Lower lobe of right lung (tissue), 2 donors: ENCODE measurements at regions not wholly inside any gene's neighbourhood (a gene's known extent, or its start where the extent isn't known, plus 50 kb on each side); places are given as distances from the start of the nearest gene placed in this dataset.

Experiments
- ATAC-seq, 2 donors: fragments of 200-7000 bp; cut with Tn5 transposase; one replicate each; pipeline ENCODE4 v1.9.1; 2020 to 2022; ENCODE audit warnings: mild to moderate bottlenecking in 2 of 2, moderate library complexity in 2 of 2
- DNase-seq: peaks from one replicate; pipeline ENCODE4 v3.0.0-alpha.2; 2020
- H3K27ac ChIP-seq: fragments of 200-600 bp; one replicate; pipeline ENCODE4 v1.8.0; 2022
- H3K27me3 ChIP-seq: fragments of 200-600 bp; one replicate; pipeline ENCODE4 v1.8.0; 2022; ENCODE audit warnings: low read depth
- H3K36me3 ChIP-seq: fragments of 200-600 bp; one replicate; pipeline ENCODE4 v1.8.0; 2022; ENCODE audit warnings: mild to moderate bottlenecking
- H3K4me1 ChIP-seq: fragments of 200-600 bp; one replicate; pipeline ENCODE4 v1.8.0; 2022
- H3K4me3 ChIP-seq: fragments of 200-600 bp; one replicate; pipeline ENCODE4 v1.8.0; 2022; ENCODE audit warnings: mild to moderate bottlenecking
- H3K9me3 ChIP-seq: fragments of 200-600 bp; one replicate; pipeline ENCODE4 v1.8.0; 2022
- CTCF ChIP-seq: fragments of 200-600 bp; IDR thresholded peaks from one replicate; pipeline ENCODE4 v1.8.0; 2022; ENCODE audit warnings: antibody characterized with exemption, mild to moderate bottlenecking
- intact Hi-C: fragments of 100-400 bp; cut with DNase I; formaldehyde crosslinking; loops from one replicate; pipeline ENCODE4 v1.11.0; 2022
- donor health status: DM: no; HTN: yes; CAD: no; lungs with severe emphysema.

DNA sequence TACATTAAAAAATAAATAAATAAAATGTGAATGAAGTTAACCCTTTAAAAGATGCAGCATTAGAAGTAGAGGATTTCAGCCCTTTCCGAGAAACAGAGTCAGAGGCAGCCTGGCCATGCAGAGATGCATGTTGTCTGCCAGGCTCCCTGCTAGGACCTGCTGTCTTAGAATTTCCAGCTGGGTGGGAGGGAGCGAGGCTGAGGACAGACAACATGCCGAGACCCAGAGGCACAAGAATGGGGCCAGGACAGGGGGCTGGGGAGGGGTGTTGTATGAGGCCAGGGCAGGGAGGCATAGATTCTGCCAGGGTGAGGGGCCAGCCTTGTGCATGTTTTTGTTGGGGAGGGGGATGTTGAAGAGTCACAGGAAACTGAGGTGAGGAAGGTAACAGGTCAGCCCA, 68.6 kb upstream of the NEURL1B start:
- ATAC-seq (no peak), DNase-seq (no peak)
- no peak overlapping the region for H3K4me3 ChIP-seq
- no peak for TF ChIP-seq CTCF
- H3K9me3 ChIP-seq, result no peaks in the 10 kb centered on the region
- peaks cover 7% of the 10 kb centered on the region for H3K4me1 ChIP-seq
- no peaks in the 10 kb centered on the region for H3K36me3 ChIP-seq
- intact Hi-C loops, result no loop called here
- H3K27ac ChIP-seq, result no peak overlapping the region
- no peaks in the 10 kb centered on the region for H3K27me3 ChIP-seq

DNA sequence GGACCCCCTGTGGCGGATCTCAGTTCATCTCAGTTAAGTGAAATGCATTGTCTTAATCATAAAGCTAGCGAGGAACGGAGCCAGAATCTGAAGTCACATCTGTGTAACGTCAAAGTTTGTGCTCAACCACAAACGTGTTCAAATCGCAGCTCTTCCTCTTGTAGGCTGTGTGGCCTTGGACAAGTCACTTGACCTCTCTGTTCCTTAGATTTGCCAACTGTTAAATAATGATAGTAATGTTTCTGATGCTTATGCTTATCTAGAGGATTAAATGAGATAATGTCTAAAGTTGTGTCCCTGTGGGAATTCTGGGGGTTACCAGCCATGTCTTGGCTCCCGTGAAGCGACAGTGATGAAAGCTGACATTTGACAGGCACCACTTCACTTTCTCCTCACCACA, 69.2 kb upstream of the NEURL1B start:
- Histone ChIP-seq H3K27ac (no peak overlapping the region), H3K36me3 (no peaks in the 10 kb centered on the region), H3K27me3 (no peaks in the 10 kb centered on the region), H3K9me3 (no peaks in the 10 kb centered on the region), H3K4me3 (no peak overlapping the region), H3K4me1 (peaks cover 7% of the 10 kb centered on the region)
- no peak for ATAC-seq
- intact Hi-C loops, result no loop called here
- DNase-seq, result no peak
- no peak for TF ChIP-seq CTCF

GRCh38 chr5:172571413-172571812, 69.7 kb upstream of the NEURL1B start:
- TF ChIP-seq CTCF, result no peak
- DNase-seq, result no peak
- Histone ChIP-seq H3K27me3 (no peaks in the 10 kb centered on the region), H3K36me3 (no peaks in the 10 kb centered on the region), H3K9me3 (no peaks in the 10 kb centered on the region), H3K4me1 (peaks cover 7% of the 10 kb centered on the region), H3K4me3 (no peak overlapping the region), H3K27ac (no peak overlapping the region)
- intact Hi-C loops, result no loop called here
- no peak for ATAC-seq

DNA sequence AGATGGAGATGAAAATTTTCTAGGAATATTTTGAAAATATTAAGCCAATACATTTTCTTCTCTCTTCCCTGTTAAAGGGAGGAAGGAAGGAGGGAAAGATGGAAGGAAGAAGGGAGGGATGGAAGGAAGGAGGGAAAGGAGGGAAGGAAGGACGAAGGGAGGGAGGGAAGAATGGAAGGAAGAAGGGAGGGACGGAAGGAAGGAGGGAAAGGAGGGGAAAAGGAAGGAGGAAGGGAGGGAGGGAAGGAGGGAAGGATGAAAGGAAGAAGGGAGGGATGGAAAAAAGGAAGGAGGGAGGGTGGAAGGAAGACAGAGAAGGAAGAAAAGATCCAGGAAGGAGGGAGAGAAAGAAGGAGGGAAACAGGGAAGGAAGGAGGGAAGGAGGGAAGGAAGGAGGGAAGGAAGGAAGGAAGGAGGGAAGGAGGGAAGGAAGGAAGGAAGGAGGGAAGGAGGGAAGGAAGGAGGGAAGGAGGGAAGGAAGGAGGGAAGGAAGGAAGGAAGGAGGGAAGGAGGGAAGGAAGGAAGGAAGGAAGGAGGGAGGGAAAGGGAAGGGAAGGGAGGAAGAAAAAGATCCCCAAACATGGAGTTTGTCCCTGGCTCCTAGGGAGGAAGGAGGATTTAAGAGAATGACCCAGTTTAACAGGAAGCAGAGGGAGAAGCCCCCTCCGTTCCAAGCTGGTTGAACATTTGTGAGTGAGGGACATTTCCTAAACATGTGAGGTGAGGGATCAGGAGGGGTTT, 70.3 kb upstream of the NEURL1B start:
- ATAC-seq (no peak), DNase-seq (no peak)
- H3K4me3 ChIP-seq, result no peak overlapping the region
- TF ChIP-seq CTCF, result no peak
- no peaks in the 10 kb centered on the region for H3K36me3 ChIP-seq
- H3K4me1 ChIP-seq, result peaks cover 1% of the 10 kb centered on the region
- no peaks in the 10 kb centered on the region for H3K9me3 ChIP-seq
- H3K27ac ChIP-seq, result no peak overlapping the region
- intact Hi-C loops, result no loop called here
- H3K27me3 ChIP-seq, result no peaks in the 10 kb centered on the region

GRCh38 chr5:172569861-172570558, 71.1 kb upstream of the NEURL1B start:
- DNase-seq (no peak), ATAC-seq (no peak)
- no peaks in the 10 kb centered on the region for H3K27me3 ChIP-seq

More at GRCh38 chr5:172569861-172570558, 71.1 kb upstream of the NEURL1B start:
- intact Hi-C loops, result no loop called here
- Histone ChIP-seq H3K4me3 (no peak overlapping the region), H3K4me1 (no peaks in the 10 kb centered on the region), H3K9me3 (no peaks in the 10 kb centered on the region), H3K36me3 (no peaks in the 10 kb centered on the region), H3K27ac (no peak overlapping the region)
- no peak for TF ChIP-seq CTCF
